ENCODE measurements at regions not wholly inside any gene's neighbourhood (a gene's known extent, or its start where the extent isn't known, plus 50 kb on each side); places are given as distances from the start of the nearest gene placed in this dataset.
A peak's percentile ranks its signal among the peaks of the same experiment; 100 is the strongest.
"Not testable (repeated sequence)": the region's sequence is repeated elsewhere in the genome, so short reads cannot be mapped to it uniquely, and the experiment has no call there.

- Mint-ChIP-seq H3K27ac (no peak overlapping the region), H3K9me3 (peaks cover 7% of the 10 kb centered on the region), H3K27me3 (no peaks in the 10 kb centered on the region), H3K4me1 (ENCODE audit: low read depth in 2 of 2) (no peaks in the 10 kb centered on the region), H3K36me3 (no peaks in the 10 kb centered on the region), H3K4me3 (no peak overlapping the region)
- DNase-seq (ENCODE audit: low spot score): no peak
- ATAC-seq: no peak
Observed at GRCh38 chr4:104365618-104366017, 129.1 kb downstream of the CXXC4 start.

- Mint-ChIP-seq H3K27me3 (no peaks in the 10 kb centered on the region), H3K9me3 (peaks cover 19% of the 10 kb centered on the region), H3K36me3 (no peaks in the 10 kb centered on the region), H3K4me1 (ENCODE audit: low read depth in 2 of 2) (no peaks in the 10 kb centered on the region), H3K4me3 (no peak overlapping the region), H3K27ac (no peak overlapping the region)
- ATAC-seq: no peak
- no peak for DNase-seq (ENCODE audit: low spot score)
Observed at GRCh38 chr4:104353481-104353880, 141.2 kb downstream of the CXXC4 start.

- H3K4me1 Mint-ChIP-seq (ENCODE audit: low read depth in 2 of 2): no peaks in the 10 kb centered on the region
- peaks cover 23% of the 10 kb centered on the region for H3K9me3 Mint-ChIP-seq
- ATAC-seq (no peak), DNase-seq (ENCODE audit: low spot score) (no peak)
- H3K4me3 Mint-ChIP-seq: no peak overlapping the region
- H3K27me3 Mint-ChIP-seq: no peaks in the 10 kb centered on the region
- no peaks in the 10 kb centered on the region for H3K36me3 Mint-ChIP-seq
- H3K27ac Mint-ChIP-seq: no peak overlapping the region
Observed at GRCh38 chr4:104352211-104352610, 142.5 kb downstream of the CXXC4 start.

GRCh38 chr4:104351706-104352105 is 143.0 kb downstream of the CXXC4 start:
- H3K27me3 Mint-ChIP-seq: no peaks in the 10 kb centered on the region
- no peak overlapping the region for H3K27ac Mint-ChIP-seq
- H3K4me3 Mint-ChIP-seq: no peak overlapping the region
- H3K9me3 Mint-ChIP-seq: peaks cover 20% of the 10 kb centered on the region
- H3K36me3 Mint-ChIP-seq: no peaks in the 10 kb centered on the region
- no peak for DNase-seq (ENCODE audit: low spot score)
- ATAC-seq: no peak
- no peaks in the 10 kb centered on the region for H3K4me1 Mint-ChIP-seq (ENCODE audit: low read depth in 2 of 2)

- no peaks in the 10 kb centered on the region for H3K27me3 Mint-ChIP-seq
- H3K36me3 Mint-ChIP-seq: no peaks in the 10 kb centered on the region
- ATAC-seq (peak in 1 of 2 donors; percentile 36), DNase-seq (ENCODE audit: low spot score) (no peak)
- H3K4me3 Mint-ChIP-seq: no peak overlapping the region
- no peaks in the 10 kb centered on the region for H3K4me1 Mint-ChIP-seq (ENCODE audit: low read depth in 2 of 2)
- no peak overlapping the region for H3K27ac Mint-ChIP-seq
- peaks cover 17% of the 10 kb centered on the region for H3K9me3 Mint-ChIP-seq
Observed at GRCh38 chr4:104345598-104346242, 149.0 kb downstream of the CXXC4 start.

- no peaks in the 10 kb centered on the region for H3K4me1 Mint-ChIP-seq (ENCODE audit: low read depth in 2 of 2)
- H3K27me3 Mint-ChIP-seq: no peaks in the 10 kb centered on the region
- H3K9me3 Mint-ChIP-seq: peaks cover 8% of the 10 kb centered on the region
- H3K4me3 Mint-ChIP-seq: no peak overlapping the region
- ATAC-seq (no peak), DNase-seq (ENCODE audit: low spot score) (no peak)
- H3K36me3 Mint-ChIP-seq: no peaks in the 10 kb centered on the region
- H3K27ac Mint-ChIP-seq: no peak overlapping the region
Observed at GRCh38 chr4:104344342-104344980, 150.2 kb downstream of the CXXC4 start.

- Mint-ChIP-seq H3K27ac (no peak overlapping the region), H3K9me3 (peaks cover 13% of the 10 kb centered on the region), H3K36me3 (no peaks in the 10 kb centered on the region), H3K4me3 (no peak overlapping the region), H3K27me3 (no peaks in the 10 kb centered on the region), H3K4me1 (ENCODE audit: low read depth in 2 of 2) (no peaks in the 10 kb centered on the region)
- ATAC-seq (no peak), DNase-seq (ENCODE audit: low spot score) (no peak)
Observed at GRCh38 chr4:104334410-104334809, 160.3 kb downstream of the CXXC4 start.

GRCh38 chr4:104330125-104330905 is 164.4 kb downstream of the CXXC4 start:
- H3K36me3 Mint-ChIP-seq: peaks cover 6% of the 10 kb centered on the region
- ATAC-seq (no peak), DNase-seq (ENCODE audit: low spot score) (no peak)
- H3K27ac Mint-ChIP-seq: no peak overlapping the region
- no peaks in the 10 kb centered on the region for H3K27me3 Mint-ChIP-seq
- no peak overlapping the region for H3K4me3 Mint-ChIP-seq
- peaks cover 8% of the 10 kb centered on the region for H3K9me3 Mint-ChIP-seq
- H3K4me1 Mint-ChIP-seq (ENCODE audit: low read depth in 2 of 2): no peaks in the 10 kb centered on the region

GRCh38 chr4:104326991-104327694 is 167.6 kb downstream of the CXXC4 start:
- H3K9me3 Mint-ChIP-seq; H3K4me1 Mint-ChIP-seq (ENCODE audit: low read depth in 2 of 2); DNase-seq (ENCODE audit: low spot score); H3K4me3 Mint-ChIP-seq; H3K36me3 Mint-ChIP-seq; H3K27ac Mint-ChIP-seq; ATAC-seq; H3K27me3 Mint-ChIP-seq: not testable (repeated sequence)

GRCh38 chr4:104302731-104303130 is 192.0 kb downstream of the CXXC4 start:
- Mint-ChIP-seq H3K36me3 (no peaks in the 10 kb centered on the region), H3K27me3 (no peaks in the 10 kb centered on the region), H3K4me1 (ENCODE audit: low read depth in 2 of 2) (no peaks in the 10 kb centered on the region), H3K9me3 (peaks cover 10% of the 10 kb centered on the region), H3K4me3 (no peak overlapping the region), H3K27ac (no peak overlapping the region)
- ATAC-seq: no peak
- no peak for DNase-seq (ENCODE audit: low spot score)

GRCh38 chr4:104294811-104295210 is 199.9 kb downstream of the CXXC4 start:
- Mint-ChIP-seq H3K9me3 (peaks cover 14% of the 10 kb centered on the region), H3K27ac (no peak overlapping the region), H3K36me3 (no peaks in the 10 kb centered on the region), H3K4me1 (ENCODE audit: low read depth in 2 of 2) (no peaks in the 10 kb centered on the region), H3K27me3 (no peaks in the 10 kb centered on the region), H3K4me3 (no peak overlapping the region)
- DNase-seq (ENCODE audit: low spot score) (no peak), ATAC-seq (no peak)

- H3K4me1 Mint-ChIP-seq (ENCODE audit: low read depth in 2 of 2): no peaks in the 10 kb centered on the region
- peaks cover 17% of the 10 kb centered on the region for H3K9me3 Mint-ChIP-seq
- H3K4me3 Mint-ChIP-seq: no peak overlapping the region
- H3K27ac Mint-ChIP-seq: no peak overlapping the region
- DNase-seq (ENCODE audit: low spot score) (no peak), ATAC-seq (no peak)
- H3K27me3 Mint-ChIP-seq: no peaks in the 10 kb centered on the region
- no peaks in the 10 kb centered on the region for H3K36me3 Mint-ChIP-seq
Observed at GRCh38 chr4:104286867-104287266, 207.8 kb downstream of the CXXC4 start.

- Mint-ChIP-seq H3K36me3 (no peaks in the 10 kb centered on the region), H3K9me3 (peaks cover 8% of the 10 kb centered on the region), H3K4me1 (ENCODE audit: low read depth in 2 of 2) (no peaks in the 10 kb centered on the region), H3K4me3 (no peak overlapping the region), H3K27ac (no peak overlapping the region), H3K27me3 (no peaks in the 10 kb centered on the region)
- DNase-seq (ENCODE audit: low spot score): no peak
- ATAC-seq: no peak
Observed at GRCh38 chr4:104283303-104283702, 211.4 kb downstream of the CXXC4 start.

GRCh38 chr4:104279744-104280143 is 214.9 kb downstream of the CXXC4 start:
- Mint-ChIP-seq H3K27me3 (no peaks in the 10 kb centered on the region), H3K36me3 (no peaks in the 10 kb centered on the region), H3K27ac (no peak overlapping the region), H3K9me3 (peaks cover 6% of the 10 kb centered on the region), H3K4me1 (ENCODE audit: low read depth in 2 of 2) (no peaks in the 10 kb centered on the region), H3K4me3 (no peak overlapping the region)
- ATAC-seq (no peak), DNase-seq (ENCODE audit: low spot score) (no peak)
